Neuronal stem cell (in vitro differentiated cells): ENCODE measurements at regions not wholly inside any gene's neighbourhood (a gene's known extent, or its start where the extent isn't known, plus 50 kb on each side); places are given as distances from the start of the nearest gene placed in this dataset.

Experiments used
- DNase-seq: peaks from one replicate; pipeline ENCODE4 v3.0.0-alpha.2; 2013; ENCODE audit warnings: low spot score
- H2AFZ ChIP-seq: one replicate; pipeline ENCODE4 v1.6.1; 2013; ENCODE audit warnings: mild to moderate bottlenecking, low read length, inconsistent platforms
- H2AK5ac ChIP-seq: 2 replicates; pipeline ENCODE4 v1.6.1; 2013; ENCODE audit warnings: low read depth, mild to moderate bottlenecking, inconsistent platforms, low read length, moderate library complexity, mixed read lengths
- H2BK120ac ChIP-seq: 2 replicates; pipeline ENCODE4 v1.6.1; 2013; ENCODE audit warnings: low read depth, mild to moderate bottlenecking, inconsistent platforms, low read length, moderate library complexity, mixed read lengths
- H2BK12ac ChIP-seq: one replicate; pipeline ENCODE4 v1.6.1; 2013; ENCODE audit warnings: low read length, inconsistent platforms
- H2BK15ac ChIP-seq: 2 replicates; pipeline ENCODE4 v1.6.1; 2013; ENCODE audit warnings: mild to moderate bottlenecking, low read length, inconsistent platforms, mixed read lengths
- H2BK5ac ChIP-seq: one replicate; pipeline ENCODE4 v1.6.1; 2013; ENCODE audit warnings: inconsistent platforms, mild to moderate bottlenecking, low read length, moderate library complexity
- H3K14ac ChIP-seq: one replicate; pipeline ENCODE4 v1.6.1; 2013; ENCODE audit warnings: low read length, inconsistent platforms
- H3K18ac ChIP-seq: 2 replicates; pipeline ENCODE4 v1.6.1; 2013; ENCODE audit warnings: low read length, inconsistent platforms
- H3K23ac ChIP-seq: 2 replicates; pipeline ENCODE4 v1.6.1; 2013; ENCODE audit warnings: low read depth, mild to moderate bottlenecking, mixed read lengths, low read length, inconsistent platforms; ENCODE audit not compliant: poor library complexity
- H3K27ac ChIP-seq: replicated peaks from 3 replicates; pipeline ENCODE4 v1.5.1; 2013; ENCODE audit warnings: low read length, inconsistent platforms
- H3K27me3 ChIP-seq, 3 experiments: 2 replicates each; pipeline ENCODE4 v1.6.1; 2013; ENCODE audit warnings: low read length in 3 of 3, mild to moderate bottlenecking in 2 of 3, inconsistent platforms in 1 of 3, low read depth in 1 of 3, mixed read lengths in 1 of 3, moderate library complexity in 1 of 3; ENCODE audit not compliant: control insufficient read depth in 3 of 3, insufficient read depth in 3 of 3
- H3K36me3 ChIP-seq, 2 donors: replicated peaks in 1 of 2; 2 replicates each; pipeline ENCODE4 v1.6.1; 2013; ENCODE audit warnings: low read length in 2 of 2; ENCODE audit not compliant: control insufficient read depth in 2 of 2, insufficient read depth in 2 of 2
- H3K4ac ChIP-seq: 2 replicates; pipeline ENCODE4 v1.6.1; 2013; ENCODE audit warnings: inconsistent platforms, mild to moderate bottlenecking, low read length, moderate library complexity
- H3K4me1 ChIP-seq, 2 donors: 1 replicate in 1 of 2; 2 replicates in 1 of 2; pipeline ENCODE4 v1.6.1; 2013; ENCODE audit warnings: low read length in 2 of 2, low read depth in 1 of 2; ENCODE audit not compliant: control insufficient read depth in 2 of 2, insufficient read depth in 1 of 2
- H3K4me2 ChIP-seq: one replicate; pipeline ENCODE4 v1.6.1; 2013; ENCODE audit warnings: mild to moderate bottlenecking, low read length, inconsistent platforms; ENCODE audit not compliant: insufficient read depth, poor library complexity, severe bottlenecking
- H3K4me3 ChIP-seq, 2 donors: 2 replicates each; pipeline ENCODE4 v1.5.1; 2013; ENCODE audit warnings: low read length in 2 of 2, mild to moderate bottlenecking in 2 of 2, inconsistent platforms in 1 of 2, moderate library complexity in 1 of 2
- H3K79me1 ChIP-seq: one replicate; pipeline ENCODE4 v1.6.1; 2013; ENCODE audit warnings: low read depth, mild to moderate bottlenecking, inconsistent platforms, low read length, moderate library complexity
- H3K9ac ChIP-seq: one replicate; pipeline ENCODE4 v1.6.1; 2013; ENCODE audit warnings: mild to moderate bottlenecking, low read depth, low read length, inconsistent platforms; ENCODE audit not compliant: poor library complexity
- H3K9me3 ChIP-seq, 2 donors: replicated peaks in 1 of 2; 2 replicates each; pipeline versions ENCODE3 to v1.6.1; 2013; ENCODE audit warnings: low read length in 2 of 2, mild to moderate bottlenecking in 2 of 2, inconsistent platforms in 1 of 2, low read depth in 1 of 2, mixed read lengths in 1 of 2, moderate library complexity in 1 of 2; ENCODE audit not compliant: control insufficient read depth in 2 of 2, insufficient read depth in 1 of 2
- H4K8ac ChIP-seq: one replicate; pipeline ENCODE4 v1.6.1; 2013; ENCODE audit warnings: low read depth, mild to moderate bottlenecking, inconsistent platforms, low read length, moderate library complexity
- H4K91ac ChIP-seq: one replicate; pipeline ENCODE4 v1.6.1; 2013; ENCODE audit warnings: low read length, low read depth, mild to moderate bottlenecking, inconsistent platforms; ENCODE audit not compliant: poor library complexity
- WGBS, 2 donors: extraction: QIAGEN DNeasy Blood & Tissue Kit; methylation state at CpG; one replicate each; pipeline ENCODE4 v1.1.7; 2013; ENCODE audit warnings: missing lambda C conversion rate in 2 of 2, mixed read lengths in 1 of 2; ENCODE audit not compliant: insufficient read length in 2 of 2, insufficient replicate concordance in 1 of 2; ENCODE audit errors: extremely low coverage in 2 of 2; 5-methylcytosine and 5-hydroxymethylcytosine counted together

DNA sequence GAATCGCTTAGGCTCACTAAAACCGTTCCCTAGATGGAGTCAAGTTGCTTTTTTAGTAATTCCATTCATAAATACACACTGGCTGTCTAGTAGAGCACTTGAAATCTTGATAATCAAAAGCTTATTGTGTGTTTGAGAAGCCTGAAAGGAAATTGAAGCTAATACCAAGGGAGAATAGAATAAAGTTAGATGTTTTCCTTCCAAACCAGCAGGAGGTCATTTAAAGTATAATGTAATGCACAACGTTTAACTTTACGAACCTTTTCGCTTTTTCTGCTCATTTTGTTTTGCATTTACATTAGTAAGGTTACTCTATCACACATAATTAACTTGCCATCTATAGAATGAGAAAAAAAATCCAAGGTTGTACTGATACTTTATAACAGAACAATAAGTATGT is 440.9 kb downstream of the NKX6-1 start:
- H2AK5ac ChIP-seq: no peak overlapping the region
- no peak overlapping the region for H3K4ac ChIP-seq
- no peak overlapping the region for H2BK5ac ChIP-seq
- no peak for DNase-seq
- H3K23ac ChIP-seq: no peak overlapping the region
- no peak overlapping the region for H4K91ac ChIP-seq
- H3K18ac ChIP-seq: no peak overlapping the region
- H3K9me3 ChIP-seq: no peaks in the 10 kb centered on the region
- no peak overlapping the region for H2BK120ac ChIP-seq
- H3K36me3 ChIP-seq: no peaks in the 10 kb centered on the region
- no peak overlapping the region for H2BK12ac ChIP-seq
- no peak overlapping the region for H3K27ac ChIP-seq
- H3K27me3 ChIP-seq: no peaks in the 10 kb centered on the region
- no peak overlapping the region for H3K14ac ChIP-seq
- no CpG with 5 or more reads among the region's 5 CpGs for WGBS, 2 donors
- H2BK15ac ChIP-seq: no peak overlapping the region
- H3K79me1 ChIP-seq: no peaks in the 10 kb centered on the region
- H3K4me2 ChIP-seq: no peak overlapping the region
- H4K8ac ChIP-seq: no peak overlapping the region
- peaks cover 0 to 7% of the 10 kb centered on the region in 2 donors for H3K4me1 ChIP-seq
- no peak overlapping the region for H3K4me3 ChIP-seq
- peak overlapping the region; percentile 57 for H2AFZ ChIP-seq
- no peak overlapping the region for H3K9ac ChIP-seq

DNA sequence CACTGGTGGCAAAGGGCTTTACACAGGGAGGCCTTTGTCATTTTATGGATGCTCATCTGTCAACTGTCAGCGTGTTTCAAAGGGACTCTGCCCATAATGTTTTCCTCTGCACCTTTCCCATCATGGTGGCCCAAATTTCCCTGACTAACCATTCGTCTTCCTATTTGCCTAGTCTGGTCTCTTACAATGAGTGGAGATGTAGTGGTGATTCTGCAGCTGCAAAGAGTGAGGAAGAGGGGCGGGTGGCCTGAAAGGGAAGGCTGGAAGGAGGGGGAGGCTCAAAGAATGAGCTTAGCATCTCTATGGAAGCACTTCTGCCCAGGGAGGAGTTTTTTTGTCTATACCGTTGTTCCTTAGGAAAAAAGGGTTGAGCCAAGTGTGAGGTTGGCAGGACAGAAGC is 447.5 kb downstream of the NKX6-1 start:
- no peak overlapping the region for H3K4ac ChIP-seq
- no peaks in the 10 kb centered on the region for H3K79me1 ChIP-seq
- no peak overlapping the region for H2BK120ac ChIP-seq
- no peak overlapping the region for H3K23ac ChIP-seq
- H3K36me3 ChIP-seq: no peaks in the 10 kb centered on the region
- H2AFZ ChIP-seq: no peak overlapping the region
- H2BK15ac ChIP-seq: no peak overlapping the region
- no peaks in the 10 kb centered on the region for H3K9me3 ChIP-seq
- H2BK12ac ChIP-seq: no peak overlapping the region
- H3K18ac ChIP-seq: no peak overlapping the region
- H3K4me1 ChIP-seq: peaks cover 8 to 20% of the 10 kb centered on the region in 2 donors
- WGBS, 2 donors: no CpG with 5 or more reads among the region's 4 CpGs
- no peak overlapping the region for H3K27ac ChIP-seq
- no peak overlapping the region for H4K8ac ChIP-seq
- no peak overlapping the region for H3K14ac ChIP-seq
- no peak overlapping the region for H4K91ac ChIP-seq
- H3K4me2 ChIP-seq: no peak overlapping the region
- DNase-seq: peak; percentile 32
- H2AK5ac ChIP-seq: no peak overlapping the region
- no peak overlapping the region for H2BK5ac ChIP-seq
- H3K9ac ChIP-seq: no peak overlapping the region
- H3K27me3 ChIP-seq: no peaks in the 10 kb centered on the region
- H3K4me3 ChIP-seq: no peak overlapping the region

DNA sequence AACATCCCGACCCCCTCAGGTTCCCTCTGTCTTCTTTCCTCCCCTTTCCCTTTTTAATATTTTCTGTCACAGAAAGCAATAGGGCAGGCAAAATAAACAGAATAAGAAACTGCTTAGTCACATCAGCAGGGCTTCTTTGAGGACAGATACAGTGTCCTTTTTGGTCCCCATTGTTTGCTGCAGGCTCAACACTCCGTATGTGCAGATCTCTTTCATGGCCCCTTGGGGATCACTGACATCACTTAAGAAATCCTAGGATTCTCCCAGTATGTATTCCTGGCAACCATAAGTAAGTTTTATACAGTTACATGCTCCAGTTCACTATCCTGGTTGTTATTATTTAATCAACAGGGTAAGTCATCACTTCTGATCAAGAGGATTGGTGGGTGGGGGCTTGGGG is 448.0 kb downstream of the NKX6-1 start:
- Histone ChIP-seq H3K4me3 (no peak overlapping the region), H3K4ac (no peak overlapping the region), H3K4me1 (peaks cover 8 to 20% of the 10 kb centered on the region in 2 donors), H3K14ac (no peak overlapping the region), H3K18ac (no peak overlapping the region), H3K9me3 (no peaks in the 10 kb centered on the region), H3K36me3 (no peaks in the 10 kb centered on the region), H3K23ac (no peak overlapping the region), H3K79me1 (no peaks in the 10 kb centered on the region), H2AK5ac (no peak overlapping the region), H2AFZ (no peak overlapping the region), H2BK5ac (no peak overlapping the region), H2BK120ac (no peak overlapping the region), H4K91ac (no peak overlapping the region), H3K9ac (no peak overlapping the region), H4K8ac (no peak overlapping the region), H3K4me2 (no peak overlapping the region), H3K27ac (no peak overlapping the region), H3K27me3 (no peaks in the 10 kb centered on the region), H2BK15ac (no peak overlapping the region), H2BK12ac (no peak overlapping the region)
- WGBS, 2 donors: no CpG with 5 or more reads among the region's 2 CpGs
- no peak for DNase-seq

DNA sequence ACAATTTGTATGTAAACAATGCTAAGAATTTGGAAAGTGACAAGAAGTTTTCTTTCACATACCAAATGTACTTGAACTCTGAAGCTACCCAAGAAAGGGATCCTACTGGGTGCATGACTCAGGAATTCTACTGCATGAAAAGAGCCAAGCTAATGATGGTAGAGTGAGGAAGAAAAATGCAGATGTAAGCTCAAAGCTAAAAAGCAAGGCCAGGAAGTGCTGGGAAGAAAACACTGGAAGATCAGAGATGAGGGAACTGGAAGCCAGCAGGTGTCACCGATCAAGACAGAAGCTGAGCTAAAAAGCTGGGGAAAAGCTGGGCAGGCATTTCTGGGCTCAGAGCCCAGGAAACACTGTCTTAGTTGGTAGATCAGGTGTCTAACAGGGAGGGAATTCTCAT is 449.1 kb downstream of the NKX6-1 start:
- Histone ChIP-seq H3K4me1 (peaks cover 8 to 20% of the 10 kb centered on the region in 2 donors), H3K4me2 (no peak overlapping the region), H3K79me1 (no peaks in the 10 kb centered on the region), H2BK120ac (no peak overlapping the region), H2AFZ (peak overlapping the region; percentile 5), H2BK5ac (no peak overlapping the region), H3K18ac (no peak overlapping the region), H3K27ac (no peak overlapping the region), H2BK15ac (no peak overlapping the region), H3K4ac (no peak overlapping the region), H4K8ac (no peak overlapping the region), H3K14ac (no peak overlapping the region), H3K23ac (no peak overlapping the region), H3K4me3 (no peak overlapping the region), H3K9me3 (no peaks in the 10 kb centered on the region), H3K36me3 (no peaks in the 10 kb centered on the region), H2AK5ac (no peak overlapping the region), H2BK12ac (no peak overlapping the region), H3K9ac (no peak overlapping the region), H4K91ac (no peak overlapping the region), H3K27me3 (no peaks in the 10 kb centered on the region)
- peak; percentile 5 for DNase-seq
- no CpG with 5 or more reads among the region's 1 CpG for WGBS, 2 donors
